ENCODE measurements at regions not wholly inside any gene's neighbourhood (a gene's known extent, or its start where the extent isn't known, plus 50 kb on each side); places are given as distances from the start of the nearest gene placed in this dataset.

GRCh38 chr7:51881309-51881708 is 564.7 kb upstream of the COBL start:
- WGBS, 3 donors, result 79 to 92% (median 86%) methylated on average over 2 of the region's 2 CpGs
- Histone ChIP-seq H3K27ac (no peak overlapping the region), H3K9me3 (no peaks in the 10 kb centered on the region), H3K4me3 (no peak overlapping the region), H3K36me3 (no peaks in the 10 kb centered on the region), H3K4me1 (ENCODE audit: insufficient read depth) (no peaks in the 10 kb centered on the region), H3K27me3 (no peaks in the 10 kb centered on the region)
- intact Hi-C loops (cut with DNase I), result no loop called here
- TF ChIP-seq POLR2A (IDR thresholded peaks at IDR 0.05), result no peak
- TF ChIP-seq CTCF (IDR thresholded peaks at IDR 0.05), result no peak
- TF ChIP-seq EP300 (IDR thresholded peaks at IDR 0.05), result no peak
- DNase-seq, result no peak

- Histone ChIP-seq H3K9me3 (no peaks in the 10 kb centered on the region), H3K4me1 (ENCODE audit: insufficient read depth) (no peaks in the 10 kb centered on the region), H3K36me3 (no peaks in the 10 kb centered on the region), H3K27me3 (no peaks in the 10 kb centered on the region), H3K4me3 (no peak overlapping the region), H3K27ac (no peak overlapping the region)
- intact Hi-C loops (cut with DNase I), result no loop called here
- WGBS, 3 donors, result 67 to 86% (median 74%) methylated on average over 1 of the region's 1 CpG
- DNase-seq, result no peak
- TF ChIP-seq POLR2A (IDR thresholded peaks at IDR 0.05), result no peak
- TF ChIP-seq CTCF (IDR thresholded peaks at IDR 0.05), result no peak
- TF ChIP-seq EP300 (IDR thresholded peaks at IDR 0.05), result no peak
Measured at GRCh38 chr7:51878865-51879264, 562.3 kb upstream of the COBL start.

- Histone ChIP-seq H3K36me3 (no peaks in the 10 kb centered on the region), H3K4me3 (no peak overlapping the region), H3K4me1 (ENCODE audit: insufficient read depth) (no peaks in the 10 kb centered on the region), H3K27me3 (no peaks in the 10 kb centered on the region), H3K9me3 (no peaks in the 10 kb centered on the region), H3K27ac (no peak overlapping the region)
- no peak for DNase-seq
- TF ChIP-seq CTCF (IDR thresholded peaks at IDR 0.05) (no peak), POLR2A (IDR thresholded peaks at IDR 0.05) (no peak), EP300 (IDR thresholded peaks at IDR 0.05) (no peak)
- 45 to 55% (median 53%) methylated on average over 6 of the region's 6 CpGs for WGBS, 3 donors
- intact Hi-C loops (cut with DNase I), result no loop called here
Measured at GRCh38 chr7:51869452-51869851, 552.8 kb upstream of the COBL start.

GRCh38 chr7:51867117-51867516 is 550.5 kb upstream of the COBL start:
- intact Hi-C loops (cut with DNase I), result no loop called here
- TF ChIP-seq POLR2A (IDR thresholded peaks at IDR 0.05) (no peak), CTCF (IDR thresholded peaks at IDR 0.05) (no peak), EP300 (IDR thresholded peaks at IDR 0.05) (no peak)
- H3K27me3 ChIP-seq, result no peaks in the 10 kb centered on the region

GRCh38 chr7:51860305-51860704 is 543.7 kb upstream of the COBL start:
- H3K36me3 ChIP-seq, result no peaks in the 10 kb centered on the region
- H3K4me1 ChIP-seq (ENCODE audit: insufficient read depth), result no peaks in the 10 kb centered on the region
- H3K27me3 ChIP-seq, result no peaks in the 10 kb centered on the region
- intact Hi-C loops (cut with DNase I), result no loop called here
- H3K27ac ChIP-seq, result no peak overlapping the region
- TF ChIP-seq POLR2A (IDR thresholded peaks at IDR 0.05) (no peak), EP300 (IDR thresholded peaks at IDR 0.05) (no peak), CTCF (IDR thresholded peaks at IDR 0.05) (no peak)
- DNase-seq, result no peak
- 87 to 93% (median 93%) methylated on average over 2 of the region's 2 CpGs for WGBS, 3 donors
- H3K9me3 ChIP-seq, result no peaks in the 10 kb centered on the region
- H3K4me3 ChIP-seq, result no peak overlapping the region

More at GRCh38 chr7:51867117-51867516, 550.5 kb upstream of the COBL start:
- 76 to 94% (median 84%) methylated on average over 2 of the region's 2 CpGs for WGBS, 3 donors
- H3K36me3 ChIP-seq, result no peaks in the 10 kb centered on the region
- H3K27ac ChIP-seq, result no peak overlapping the region
- H3K9me3 ChIP-seq, result no peaks in the 10 kb centered on the region
- H3K4me3 ChIP-seq, result no peak overlapping the region
- DNase-seq, result no peak
- no peaks in the 10 kb centered on the region for H3K4me1 ChIP-seq (ENCODE audit: insufficient read depth)
